Tibial artery (tissue), 4 donors: ENCODE measurements at regions not wholly inside any gene's neighbourhood (a gene's known extent, or its start where the extent isn't known, plus 50 kb on each side); places are given as distances from the start of the nearest gene placed in this dataset.

Source experiments
- DNase-seq, 2 donors: peaks; one replicate each; pipeline ENCODE4 v3.0.0-alpha.2; 2019
- H3K27ac ChIP-seq, 2 donors: fragments of 200-600 bp; sonication (generic) in 1 of 2; 1 replicate in 1 of 2; 2 replicates in 1 of 2; pipeline ENCODE4 v1.5.1; 2018 to 2019; ENCODE audit warnings: mild to moderate bottlenecking in 1 of 2
- H3K27me3 ChIP-seq, 2 donors: fragments of 200-600 bp; sonication (generic) in 1 of 2; one replicate each; pipeline versions ENCODE4 v1.5.1 to v1.6.0; 2016 to 2019
- H3K36me3 ChIP-seq, 3 donors: fragments of 200-600 bp; sonication (generic) in 2 of 3; one replicate each; pipeline ENCODE4 v1.5.1; 2016 to 2019; ENCODE audit warnings: mild to moderate bottlenecking in 2 of 3
- H3K4me1 ChIP-seq, 4 donors: fragments of 200-600 bp; sonication (generic) in 2 of 4; 1 replicate in 3 of 4; 2 replicates in 1 of 4; pipeline ENCODE4 v1.5.1; 2016 to 2019
- H3K4me3 ChIP-seq, 2 donors: fragments of 200-600 bp; sonication (generic) in 1 of 2; 1 replicate in 1 of 2; 2 replicates in 1 of 2; pipeline ENCODE4 v1.5.1; 2018 to 2019; ENCODE audit warnings: mild to moderate bottlenecking in 2 of 2
- H3K9me3 ChIP-seq, 3 donors: fragments of 200-600 bp; sonication (generic) in 1 of 3; one replicate each; pipeline ENCODE4 v1.5.1; 2016 to 2019
- CTCF ChIP-seq, 2 experiments: fragments of 200-600 bp in 1 of 2; fragments of 450-650 bp in 1 of 2; IDR thresholded peaks; one replicate each; pipeline ENCODE4 v1.5.1; 2017 to 2019; ENCODE audit warnings: antibody characterized with exemption in 2 of 2, mild to moderate bottlenecking in 1 of 2, moderate library complexity in 1 of 2
- intact Hi-C: fragments of 100-400 bp; cut with DNase I; formaldehyde crosslinking; loops from one replicate; pipeline ENCODE4 v1.15.0; 2023; ENCODE audit warnings: low total_unique reads

GRCh38 chr11:92727123-92727522 lies 242.3 kb upstream of the MTNR1B start:
- intact Hi-C loops = no loop called here

DNA sequence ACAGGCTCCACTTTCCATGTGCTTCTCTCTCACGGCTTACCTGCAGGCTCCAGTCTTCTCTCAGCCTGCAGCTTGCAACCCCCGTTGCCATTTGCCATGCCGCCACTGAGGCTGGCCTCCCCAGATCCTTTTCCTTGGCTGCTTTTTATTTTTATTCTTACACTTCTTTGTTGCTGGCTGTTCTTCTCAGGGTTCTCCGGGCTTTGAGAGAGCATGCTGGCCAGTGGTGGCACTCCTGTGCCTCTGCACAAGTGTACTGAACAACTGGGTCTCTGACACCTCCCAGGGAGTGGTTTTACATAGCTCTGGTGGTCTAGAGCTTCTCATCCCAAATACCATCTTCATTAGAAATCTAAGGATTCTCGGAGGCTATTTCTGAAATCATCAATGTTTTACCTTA lies 241.7 kb upstream of the MTNR1B start:
- Histone ChIP-seq H3K27me3 (no peaks in the 10 kb centered on the region), H3K4me3 (no peak overlapping the region), H3K27ac (no peak overlapping the region), H3K36me3 (no peaks in the 10 kb centered on the region), H3K4me1 (no peaks in the 10 kb centered on the region), H3K9me3 (peaks cover 0 to 2% (median 0%) of the 10 kb centered on the region in 3 donors)
- intact Hi-C loops = no loop called here
- no peak for DNase-seq
- TF ChIP-seq CTCF (IDR thresholded peaks at IDR 0.05) = no peak

More at GRCh38 chr11:92727123-92727522, 242.3 kb upstream of the MTNR1B start:
- no peaks in the 10 kb centered on the region for H3K36me3 ChIP-seq
- H3K4me3 ChIP-seq = no peak overlapping the region
- TF ChIP-seq CTCF (IDR thresholded peaks at IDR 0.05) = no peak
- H3K27ac ChIP-seq = no peak overlapping the region
- H3K9me3 ChIP-seq = peaks cover 0 to 3% (median 0%) of the 10 kb centered on the region in 3 donors
- DNase-seq = no peak
- H3K4me1 ChIP-seq = no peaks in the 10 kb centered on the region
- no peaks in the 10 kb centered on the region for H3K27me3 ChIP-seq

DNA sequence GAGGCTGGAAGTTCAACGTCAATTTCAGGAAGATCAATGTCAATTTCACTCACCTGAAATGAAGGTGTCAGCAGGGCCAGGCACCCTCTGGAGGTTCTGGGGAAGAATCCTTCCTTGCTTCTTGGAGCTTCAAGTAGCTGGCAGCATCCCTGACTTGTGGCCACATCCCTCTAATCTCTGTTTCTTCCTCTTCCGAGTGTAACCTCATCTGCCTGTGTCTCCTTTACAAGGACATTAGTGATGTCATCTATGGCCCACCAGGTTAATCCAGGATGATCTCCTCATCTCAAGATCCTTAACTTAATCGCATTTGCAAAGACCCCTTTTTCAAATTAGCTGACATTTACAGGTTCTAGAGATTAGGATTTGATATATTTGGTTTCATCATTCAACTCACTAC lies 240.8 kb upstream of the MTNR1B start:
- Histone ChIP-seq H3K27ac (no peak overlapping the region), H3K4me3 (no peak overlapping the region), H3K27me3 (no peaks in the 10 kb centered on the region), H3K9me3 (no peaks in the 10 kb centered on the region), H3K36me3 (no peaks in the 10 kb centered on the region), H3K4me1 (no peaks in the 10 kb centered on the region)
- intact Hi-C loops = no loop called here
- no peak for TF ChIP-seq CTCF (IDR thresholded peaks at IDR 0.05)
- DNase-seq = no peak

- Histone ChIP-seq H3K9me3 (no peaks in the 10 kb centered on the region), H3K27ac (no peak overlapping the region), H3K36me3 (no peaks in the 10 kb centered on the region), H3K4me1 (peaks cover 0 to 12% (median 0%) of the 10 kb centered on the region in 4 donors), H3K4me3 (no peak overlapping the region), H3K27me3 (no peaks in the 10 kb centered on the region)
- intact Hi-C loops = no loop called here
- no peak for DNase-seq
- TF ChIP-seq CTCF (IDR thresholded peaks at IDR 0.05) = no peak
Observed at GRCh38 chr11:92735039-92735438, 234.4 kb upstream of the MTNR1B start.

DNA sequence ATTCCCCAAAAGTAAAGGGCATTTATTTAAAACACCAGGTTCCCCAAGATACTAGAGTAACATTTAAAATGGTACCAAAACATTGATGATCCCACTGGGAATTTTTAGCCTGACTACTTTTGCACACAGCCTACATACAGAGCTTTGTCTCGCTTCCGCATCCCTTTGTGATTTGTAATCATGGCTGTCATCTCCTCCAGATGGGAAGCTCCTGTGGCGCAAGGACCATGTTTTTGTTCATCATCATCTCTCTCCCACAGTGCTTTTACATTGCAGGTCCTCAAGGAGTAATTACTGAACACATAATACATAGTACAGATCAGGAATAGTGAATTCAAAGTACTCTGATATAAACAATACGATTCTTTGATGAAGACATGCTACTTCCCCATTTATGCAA lies 231.2 kb upstream of the MTNR1B start:
- Histone ChIP-seq H3K36me3 (no peaks in the 10 kb centered on the region), H3K27ac (no peak overlapping the region), H3K4me1 (peaks cover 0 to 13% (median 0%) of the 10 kb centered on the region in 4 donors), H3K27me3 (no peaks in the 10 kb centered on the region), H3K9me3 (no peaks in the 10 kb centered on the region), H3K4me3 (no peak overlapping the region)
- DNase-seq = no peak
- no peak for TF ChIP-seq CTCF (IDR thresholded peaks at IDR 0.05)
- intact Hi-C loops = no loop called here

GRCh38 chr11:92739041-92739440 lies 230.4 kb upstream of the MTNR1B start:
- H3K4me1 ChIP-seq = peaks cover 0 to 13% (median 0%) of the 10 kb centered on the region in 4 donors
- H3K27me3 ChIP-seq = no peaks in the 10 kb centered on the region
- H3K36me3 ChIP-seq = no peaks in the 10 kb centered on the region
- H3K27ac ChIP-seq = no peak overlapping the region
- TF ChIP-seq CTCF (IDR thresholded peaks at IDR 0.05) = no peak
- no peak overlapping the region for H3K4me3 ChIP-seq
- no peaks in the 10 kb centered on the region for H3K9me3 ChIP-seq
- DNase-seq = no peak
- intact Hi-C loops = no loop called here
